Fibroblast of lung (primary cell): ENCODE measurements at regions not wholly inside any gene's neighbourhood (a gene's known extent, or its start where the extent isn't known, plus 50 kb on each side); places are given as distances from the start of the nearest gene placed in this dataset.

Source experiments
- EZH2 ChIP-seq: IDR thresholded peaks from 2 replicates; pipeline ENCODE4 v1.5.1; 2012; ENCODE audit warnings: low read length, control low read depth, mild to moderate bottlenecking; ENCODE audit errors: missing control alignments
- TF ChIP-seq, protein P1 (sequence below), 2 donors: IDR thresholded peaks in 1 of 2; conservative IDR thresholded peaks in 1 of 2; 1 replicate in 1 of 2; 2 replicates in 1 of 2; pipeline ENCODE4 v1.5.1; 2011 to 2012; ENCODE audit warnings: low read length in 2 of 2, control low read depth in 1 of 2, inconsistent platforms in 1 of 2, low read depth in 1 of 2, mild to moderate bottlenecking in 1 of 2

DNA sequence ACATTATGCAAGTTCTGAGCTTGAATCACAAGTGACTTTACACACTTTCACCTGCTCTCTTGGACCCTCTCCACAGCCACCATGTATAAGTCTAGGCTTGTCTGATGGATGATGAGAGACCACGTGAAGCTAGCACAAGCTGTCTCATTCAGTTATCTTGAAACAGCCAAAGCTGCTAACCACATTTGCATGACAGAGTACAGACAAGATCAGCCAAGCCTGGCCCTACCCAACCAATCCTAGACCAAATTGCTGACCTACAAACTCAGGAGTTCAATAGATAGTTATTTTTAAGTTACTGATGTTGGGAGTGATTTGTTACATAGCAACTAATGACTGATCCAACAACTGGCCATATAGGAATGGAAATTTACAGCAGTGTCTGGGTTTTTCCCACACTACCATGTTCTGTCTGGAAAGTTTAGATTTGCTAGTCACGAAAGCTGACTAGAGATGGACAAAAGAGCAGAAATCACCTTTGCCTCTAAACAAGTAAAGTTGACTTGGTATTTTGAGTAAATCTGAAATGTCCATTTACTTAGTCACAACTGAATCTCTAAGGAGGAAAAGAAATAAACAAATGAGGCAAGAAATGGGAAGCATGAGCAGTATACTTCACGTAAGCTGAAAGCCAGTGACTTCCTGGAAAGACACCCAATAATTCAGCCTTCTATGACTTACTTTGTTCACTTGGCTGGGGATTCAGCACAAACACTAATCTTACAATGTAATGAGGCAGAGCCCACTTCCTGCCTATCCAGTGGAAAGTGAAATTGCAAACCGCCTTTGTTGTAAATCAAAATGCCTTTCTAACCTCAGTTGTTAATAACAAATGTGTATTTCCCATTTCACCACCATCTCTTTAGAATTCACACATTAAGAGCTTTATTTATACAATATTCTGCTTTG, 101.7 kb downstream of the FAM181B start:
- TF ChIP-seq, protein P1, sequence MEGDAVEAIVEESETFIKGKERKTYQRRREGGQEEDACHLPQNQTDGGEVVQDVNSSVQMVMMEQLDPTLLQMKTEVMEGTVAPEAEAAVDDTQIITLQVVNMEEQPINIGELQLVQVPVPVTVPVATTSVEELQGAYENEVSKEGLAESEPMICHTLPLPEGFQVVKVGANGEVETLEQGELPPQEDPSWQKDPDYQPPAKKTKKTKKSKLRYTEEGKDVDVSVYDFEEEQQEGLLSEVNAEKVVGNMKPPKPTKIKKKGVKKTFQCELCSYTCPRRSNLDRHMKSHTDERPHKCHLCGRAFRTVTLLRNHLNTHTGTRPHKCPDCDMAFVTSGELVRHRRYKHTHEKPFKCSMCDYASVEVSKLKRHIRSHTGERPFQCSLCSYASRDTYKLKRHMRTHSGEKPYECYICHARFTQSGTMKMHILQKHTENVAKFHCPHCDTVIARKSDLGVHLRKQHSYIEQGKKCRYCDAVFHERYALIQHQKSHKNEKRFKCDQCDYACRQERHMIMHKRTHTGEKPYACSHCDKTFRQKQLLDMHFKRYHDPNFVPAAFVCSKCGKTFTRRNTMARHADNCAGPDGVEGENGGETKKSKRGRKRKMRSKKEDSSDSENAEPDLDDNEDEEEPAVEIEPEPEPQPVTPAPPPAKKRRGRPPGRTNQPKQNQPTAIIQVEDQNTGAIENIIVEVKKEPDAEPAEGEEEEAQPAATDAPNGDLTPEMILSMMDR (conservative IDR thresholded peaks at IDR 0.05 in 1 of 2, IDR thresholded peaks at IDR 0.05 in 1 of 2; ENCODE audit: low read depth in 1 of 2, low read length in 2 of 2), result no peak
- TF ChIP-seq EZH2, result no peak
